GM19467 (cell line): ENCODE measurements at regions not wholly inside any gene's neighbourhood (a gene's known extent, or its start where the extent isn't known, plus 50 kb on each side); places are given as distances from the start of the nearest gene placed in this dataset.
A peak's percentile ranks its signal among the peaks of the same experiment; 100 is the strongest.
"Not testable (repeated sequence)": the region's sequence is repeated elsewhere in the genome, so short reads cannot be mapped to it uniquely, and the experiment has no call there.

Experiments
- ATAC-seq: cut with Tn5 transposase; IDR thresholded peaks from one replicate; pipeline ENCODE4 v1.9.1; 2021; ENCODE audit warnings: mild to moderate bottlenecking, moderate library complexity; ENCODE audit not compliant: unreplicated experiment

GRCh38 chr3:109648027-109648426 lies 310.7 kb upstream of the DPPA4 start:
- ATAC-seq: no peak

- no peak for ATAC-seq
Measured at GRCh38 chr3:109656225-109656624, 318.9 kb upstream of the DPPA4 start.

- ATAC-seq: no peak
Measured at GRCh38 chr3:109678600-109678999, 341.3 kb upstream of the DPPA4 start.

- no peak for ATAC-seq
Measured at GRCh38 chr3:109679664-109680063, 342.3 kb upstream of the DPPA4 start.

GRCh38 chr3:109683746-109684145 lies 346.4 kb upstream of the DPPA4 start:
- ATAC-seq: no peak

- ATAC-seq: no peak
Measured at GRCh38 chr3:109685084-109686079, 348.0 kb upstream of the DPPA4 start.

GRCh38 chr3:109687626-109688025 lies 350.3 kb upstream of the DPPA4 start:
- ATAC-seq: no peak

GRCh38 chr3:109696932-109697331 lies 359.6 kb upstream of the DPPA4 start:
- ATAC-seq: no peak

- ATAC-seq: no peak
Measured at GRCh38 chr3:109702252-109702651, 364.9 kb upstream of the DPPA4 start.

- no peak for ATAC-seq
Measured at GRCh38 chr3:109702976-109703375, 365.6 kb upstream of the DPPA4 start.

GRCh38 chr3:109705133-109705532 lies 367.8 kb upstream of the DPPA4 start:
- ATAC-seq: not testable (repeated sequence)

- ATAC-seq: no peak
Measured at GRCh38 chr3:109707617-109708016, 370.3 kb upstream of the DPPA4 start.

- ATAC-seq: no peak
Measured at GRCh38 chr3:109713288-109713687, 375.9 kb upstream of the DPPA4 start.

GRCh38 chr3:109715707-109716106 lies 378.4 kb upstream of the DPPA4 start:
- no peak for ATAC-seq

GRCh38 chr3:109718850-109719249 lies 381.5 kb upstream of the DPPA4 start:
- ATAC-seq: no peak

- no peak for ATAC-seq
Measured at GRCh38 chr3:109728861-109729494, 391.6 kb upstream of the DPPA4 start.

- ATAC-seq: peak; percentile 80
Measured at GRCh38 chr3:109731639-109732473, 394.5 kb upstream of the DPPA4 start.

- no peak for ATAC-seq
Measured at GRCh38 chr3:109743981-109744380, 406.6 kb upstream of the DPPA4 start.

GRCh38 chr3:109772520-109772919 lies 435.2 kb upstream of the DPPA4 start:
- no peak for ATAC-seq

- no peak for ATAC-seq
Measured at GRCh38 chr3:109774108-109774507, 436.8 kb upstream of the DPPA4 start.

GRCh38 chr3:109784285-109784684 lies 446.9 kb upstream of the DPPA4 start:
- ATAC-seq: no peak
